Lower leg skin (tissue), 4 donors: ENCODE measurements at regions not wholly inside any gene's neighbourhood (a gene's known extent, or its start where the extent isn't known, plus 50 kb on each side); places are given as distances from the start of the nearest gene placed in this dataset.

Source experiments
- DNase-seq, 2 donors: peaks; one replicate each; pipeline ENCODE4 v3.0.0-alpha.2; 2019; ENCODE audit warnings: low spot score in 2 of 2
- H3K4me3 ChIP-seq: fragments of 200-600 bp; sonication (generic); 2 replicates; pipeline ENCODE4 v1.5.1; 2017; ENCODE audit warnings: mild to moderate bottlenecking, low read depth; ENCODE audit not compliant: poor library complexity, severe bottlenecking
- CTCF ChIP-seq, 3 donors: fragments of 450-650 bp; IDR thresholded peaks; one replicate each; pipeline ENCODE4 v1.5.1; 2016; ENCODE audit warnings: antibody characterized with exemption in 3 of 3, mild to moderate bottlenecking in 3 of 3, moderate library complexity in 2 of 3
- POLR2A ChIP-seq, 2 donors: fragments of 450-650 bp; IDR thresholded peaks; one replicate each; pipeline ENCODE4 v1.6.1; 2016 to 2017; ENCODE audit warnings: antibody characterized with exemption in 2 of 2, mild to moderate bottlenecking in 1 of 2, moderate library complexity in 1 of 2
- WGBS, 2 donors: methylation state at CpG; one replicate each; pipeline ENCODE4 v1.1.5; 2018; 5-methylcytosine and 5-hydroxymethylcytosine counted together
- intact Hi-C: fragments of 100-400 bp; cut with DNase I; formaldehyde crosslinking; loops from one replicate; pipeline ENCODE4 v1.15.0; 2023; ENCODE audit warnings: low total_unique reads

GRCh38 chr21:18908641-18909040, 505.1 kb upstream of the TMPRSS15 start:
- no peak for DNase-seq
- no peak for TF ChIP-seq POLR2A (IDR thresholded peaks at IDR 0.05)
- TF ChIP-seq CTCF (IDR thresholded peaks at IDR 0.05), result no peak
- 81 to 91% methylated on average over 4 of the region's 4 CpGs for WGBS, 2 donors
- H3K4me3 ChIP-seq, result no peak overlapping the region
- intact Hi-C loops, result no loop called here

GRCh38 chr21:18913914-18914313, 510.3 kb upstream of the TMPRSS15 start:
- intact Hi-C loops, result no loop called here
- H3K4me3 ChIP-seq, result no peak overlapping the region
- TF ChIP-seq POLR2A (IDR thresholded peaks at IDR 0.05) (no peak), CTCF (IDR thresholded peaks at IDR 0.05) (no peak)
- no peak for DNase-seq
- WGBS, 2 donors, result 69 to 72% methylated on average over 4 of the region's 4 CpGs

- H3K4me3 ChIP-seq, result no peak overlapping the region
- intact Hi-C loops, result no loop called here
- TF ChIP-seq POLR2A (IDR thresholded peaks at IDR 0.05), result no peak
- no peak for TF ChIP-seq CTCF (IDR thresholded peaks at IDR 0.05)
- DNase-seq, result no peak
- 94 to 98% methylated on average over 2 of the region's 2 CpGs for WGBS, 2 donors
Measured at GRCh38 chr21:18914570-18914969, 511.0 kb upstream of the TMPRSS15 start.

GRCh38 chr21:18917622-18918021, 514.0 kb upstream of the TMPRSS15 start:
- 43 to 56% methylated on average over 6 of the region's 6 CpGs for WGBS, 2 donors
- intact Hi-C loops, result no loop called here
- no peak for DNase-seq
- no peak overlapping the region for H3K4me3 ChIP-seq
- TF ChIP-seq POLR2A (IDR thresholded peaks at IDR 0.05) (no peak), CTCF (IDR thresholded peaks at IDR 0.05) (no peak)

- intact Hi-C loops, result no loop called here
- H3K4me3 ChIP-seq, result no peak overlapping the region
- no peak for TF ChIP-seq POLR2A (IDR thresholded peaks at IDR 0.05)
- TF ChIP-seq CTCF (IDR thresholded peaks at IDR 0.05), result no peak
- DNase-seq, result no peak
Measured at GRCh38 chr21:18931237-18931636, 527.7 kb upstream of the TMPRSS15 start.

GRCh38 chr21:18937337-18937736, 533.8 kb upstream of the TMPRSS15 start:
- DNase-seq, result no peak
- TF ChIP-seq CTCF (IDR thresholded peaks at IDR 0.05), result no peak
- no peak for TF ChIP-seq POLR2A (IDR thresholded peaks at IDR 0.05)
- H3K4me3 ChIP-seq, result no peak overlapping the region
- intact Hi-C loops, result loop anchor here (5.0 kb wide), 1 partner anchor 765 kb away; no protein-coding TSS in a partner anchor
- WGBS, 2 donors, result 55 to 62% methylated on average over 7 of the region's 7 CpGs
